A673 (cell line): ENCODE measurements at regions not wholly inside any gene's neighbourhood (a gene's known extent, or its start where the extent isn't known, plus 50 kb on each side); places are given as distances from the start of the nearest gene placed in this dataset.

ENCODE experiments used
- BruUV-seq: library from RNA; stranded (reverse); fragments of 400-500 nt; replicated peaks from 2 replicates; lab custom pipeline; 2021; lab: Mats Ljungman, UMichigan
- CTCF ChIA-PET: fragments of 300-600 bp; sonication (Branson Sonifier 250); formaldehyde crosslinking; loops from one replicate; lab custom pipeline; 2022; ENCODE audit warnings: antibody characterized with exemption; lab: Charles Lee
- POLR2A ChIA-PET: fragments of 300-600 bp; sonication (Branson Sonifier 250); formaldehyde crosslinking; loops from one replicate; lab custom pipeline; 2022; ENCODE audit warnings: antibody characterized with exemption; ENCODE audit not compliant: low non-redundant PET; lab: Charles Lee
- DNase-seq: peaks from one replicate; pipeline ENCODE4 v3.0.0-alpha.2; 2015; ENCODE audit warnings: low spot score
- H3K27ac ChIP-seq: fragments of 200-600 bp; sonication (generic); 2 replicates; pipeline ENCODE4 v1.5.1; 2016; ENCODE audit warnings: mixed run types, low read depth, mild to moderate bottlenecking, mixed read lengths, antibody characterized with exemption, low read length; ENCODE audit not compliant: poor library complexity, severe bottlenecking
- H3K27me3 ChIP-seq: fragments of 200-600 bp; sonication (generic); replicated peaks from 2 replicates; pipeline ENCODE4 v1.6.1; 2017; ENCODE audit warnings: mixed run types, low read depth, mild to moderate bottlenecking, mixed read lengths, antibody characterized with exemption, low read length; ENCODE audit not compliant: insufficient read depth, poor library complexity
- H3K36me3 ChIP-seq: fragments of 200-600 bp; sonication (generic); 2 replicates; pipeline ENCODE4 v1.6.1; 2016; ENCODE audit warnings: mixed run types, mild to moderate bottlenecking, mixed read lengths, antibody characterized with exemption, low read length; ENCODE audit not compliant: insufficient read depth, poor library complexity, severe bottlenecking
- H3K4me1 ChIP-seq: fragments of 200-600 bp; sonication (generic); 2 replicates; pipeline ENCODE4 v1.6.1; 2017; ENCODE audit warnings: mixed run types, mild to moderate bottlenecking, mixed read lengths, antibody characterized with exemption, low read length; ENCODE audit not compliant: insufficient read depth, poor library complexity, severe bottlenecking
- H3K4me3 ChIP-seq: fragments of 200-600 bp; sonication (generic); 2 replicates; pipeline ENCODE4 v1.5.1; 2016; ENCODE audit warnings: low read depth, mixed run types, mild to moderate bottlenecking, mixed read lengths, low read length; ENCODE audit not compliant: poor library complexity, severe bottlenecking
- H3K9me3 ChIP-seq: fragments of 200-600 bp; sonication (generic); 2 replicates; pipeline ENCODE4 v1.6.1; 2016; ENCODE audit warnings: mixed run types, low read depth, mild to moderate bottlenecking, mixed read lengths, antibody characterized with exemption, low read length; ENCODE audit not compliant: poor library complexity, severe bottlenecking
- CTCF ChIP-seq: fragments of 300-800, 200-600 bp; sonication (generic); conservative IDR thresholded peaks from 2 replicates; pipeline ENCODE4 v1.5.1; 2017; ENCODE audit warnings: low read depth, mild to moderate bottlenecking, antibody characterized with exemption, low read length, moderate library complexity, mixed read lengths
- EZH2 ChIP-seq: fragments of 200-600 bp; sonication (generic); IDR thresholded peaks from 2 replicates; pipeline ENCODE4 v1.6.1; 2017; ENCODE audit warnings: borderline replicate concordance, low read depth, mild to moderate bottlenecking, mixed read lengths, antibody characterized with exemption, low read length; ENCODE audit not compliant: poor library complexity, severe bottlenecking
- intact Hi-C: fragments of 100-400 bp; cut with micrococcal nuclease; formaldehyde crosslinking; loops from one replicate; pipeline ENCODE4 v1.10.0; 2022; ENCODE audit not compliant: unreplicated experiment

- POLR2A ChIA-PET = no interaction called here
- Histone ChIP-seq H3K4me3 (no peak overlapping the region), H3K4me1 (no peaks in the 10 kb centered on the region), H3K27ac (no peak overlapping the region), H3K36me3 (no peaks in the 10 kb centered on the region), H3K9me3 (no peaks in the 10 kb centered on the region), H3K27me3 (peaks cover 50% of the 10 kb centered on the region)
- TF ChIP-seq CTCF (no peak), EZH2 (no peak)
- no TSS peak for BruUV-seq
- CTCF ChIA-PET = no interaction called here
- intact Hi-C loops = no loop called here
- DNase-seq = no peak
Observed at GRCh38 chr15:59801649-59802048, 112.5 kb upstream of the BNIP2 start.

- no peak overlapping the region for H3K27ac ChIP-seq
- no peak overlapping the region for H3K4me3 ChIP-seq
- BruUV-seq = no TSS peak
- H3K36me3 ChIP-seq = no peaks in the 10 kb centered on the region
- CTCF ChIA-PET = no interaction called here
- H3K4me1 ChIP-seq = no peaks in the 10 kb centered on the region
- TF ChIP-seq EZH2 = no peak
- no peak for TF ChIP-seq CTCF
- intact Hi-C loops = no loop called here
- peaks cover 79% of the 10 kb centered on the region for H3K27me3 ChIP-seq
- no peaks in the 10 kb centered on the region for H3K9me3 ChIP-seq
- DNase-seq = no peak
- POLR2A ChIA-PET = no interaction called here
Observed at GRCh38 chr15:59798605-59798917, 109.4 kb upstream of the BNIP2 start.

- Histone ChIP-seq H3K4me3 (no peak overlapping the region), H3K4me1 (no peaks in the 10 kb centered on the region), H3K27me3 (peaks cover 79% of the 10 kb centered on the region), H3K27ac (no peak overlapping the region), H3K9me3 (no peaks in the 10 kb centered on the region), H3K36me3 (no peaks in the 10 kb centered on the region)
- CTCF ChIA-PET = no interaction called here
- TF ChIP-seq CTCF = no peak
- no peak for TF ChIP-seq EZH2
- DNase-seq = no peak
- POLR2A ChIA-PET = no interaction called here
- BruUV-seq = no TSS peak
- intact Hi-C loops = no loop called here
Observed at GRCh38 chr15:59797756-59798604, 108.9 kb upstream of the BNIP2 start.
